Natural killer cell (primary cell): ENCODE measurements at regions not wholly inside any gene's neighbourhood (a gene's known extent, or its start where the extent isn't known, plus 50 kb on each side); places are given as distances from the start of the nearest gene placed in this dataset.

ENCODE experiments used
- ATAC-seq, 3 donors: fragments of 150-1000 bp in 2 of 3; fragments of 200-7000 bp in 1 of 3; cut with Tn5 transposase; 1 replicate in 1 of 3; 2 replicates in 2 of 3; pipeline ENCODE4 v1.10.0; 2021; ENCODE audit warnings: mild to moderate bottlenecking in 2 of 3, moderate library complexity in 2 of 3
- DNase-seq, 2 donors: peaks; one replicate each; pipeline versions ENCODE4 v3.0.0 to v3.0.0-alpha.2; 2013 to 2021; ENCODE audit warnings: mixed read lengths in 1 of 2
- H3K27ac ChIP-seq: one replicate; pipeline ENCODE4 v1.5.1; 2013; ENCODE audit warnings: mild to moderate bottlenecking, low read length
- H3K27me3 ChIP-seq: one replicate; pipeline ENCODE4 v1.6.1; 2013; ENCODE audit warnings: low read length; ENCODE audit not compliant: control insufficient read depth, insufficient read depth
- H3K36me3 ChIP-seq: one replicate; pipeline ENCODE4 v1.6.1; 2013; ENCODE audit warnings: low read length; ENCODE audit not compliant: control insufficient read depth, insufficient read depth
- H3K4me1 ChIP-seq: one replicate; pipeline ENCODE4 v1.6.1; 2013; ENCODE audit warnings: low read length; ENCODE audit not compliant: control insufficient read depth, insufficient read depth
- H3K4me3 ChIP-seq: one replicate; pipeline ENCODE4 v1.5.1; 2013; ENCODE audit warnings: low read length
- H3K9me3 ChIP-seq: one replicate; pipeline ENCODE4 v1.6.1; 2013; ENCODE audit warnings: low read length; ENCODE audit not compliant: control insufficient read depth, insufficient read depth
- H3K27ac Mint-ChIP-seq, 2 donors: one replicate each; pipeline ENCODE4 v1.8.0; 2022; ENCODE audit warnings: mild to moderate bottlenecking in 2 of 2, mixed read lengths in 2 of 2, moderate library complexity in 1 of 2
- H3K27me3 Mint-ChIP-seq, 2 donors: one replicate each; pipeline ENCODE4 v1.8.0; 2022; ENCODE audit warnings: low read depth in 2 of 2, mixed read lengths in 2 of 2
- H3K36me3 Mint-ChIP-seq: one replicate; pipeline ENCODE4 v1.8.0; 2022; ENCODE audit warnings: mixed read lengths
- H3K4me1 Mint-ChIP-seq, 2 donors: one replicate each; pipeline ENCODE4 v1.8.0; 2022; ENCODE audit warnings: mixed read lengths in 2 of 2
- H3K4me3 Mint-ChIP-seq: one replicate; pipeline ENCODE4 v1.8.0; 2022; ENCODE audit warnings: mild to moderate bottlenecking, moderate library complexity, mixed read lengths
- H3K9me3 Mint-ChIP-seq, 2 donors: one replicate each; pipeline ENCODE4 v1.8.0; 2022; ENCODE audit warnings: mixed read lengths in 2 of 2
- CTCF ChIP-seq: fragments of 200-600 bp; IDR thresholded peaks from one replicate; pipeline ENCODE4 v1.8.0; 2022; ENCODE audit warnings: antibody characterized with exemption
- WGBS: methylation state at CpG from one replicate; pipeline ENCODE4 v1.1.7; 2013; ENCODE audit warnings: missing lambda C conversion rate; ENCODE audit not compliant: insufficient coverage; 5-methylcytosine and 5-hydroxymethylcytosine counted together
- intact Hi-C: fragments of 100-400 bp; cut with micrococcal nuclease; formaldehyde crosslinking; loops from one replicate; pipeline ENCODE4 v1.14.2; 2022

GRCh38 chr6:90448836-90449235 is 138.0 kb downstream of the MAP3K7 start:
- WGBS = 96% methylated on average over 5 of the region's 5 CpGs
- Histone ChIP-seq H3K9me3 (no peaks in the 10 kb centered on the region), H3K27ac (no peak overlapping the region), H3K4me1 (no peaks in the 10 kb centered on the region), H3K27me3 (no peaks in the 10 kb centered on the region), H3K36me3 (no peaks in the 10 kb centered on the region), H3K4me3 (no peak overlapping the region)
- Mint-ChIP-seq H3K4me3 (no peak overlapping the region), H3K9me3 (no peaks in the 10 kb centered on the region), H3K27ac (no peak overlapping the region), H3K27me3 (peaks cover 0 to 3% of the 10 kb centered on the region in 2 donors), H3K4me1 (peaks cover 6 to 11% of the 10 kb centered on the region in 2 donors), H3K36me3 (no peaks in the 10 kb centered on the region)
- ATAC-seq (no peak), DNase-seq (no peak)
- intact Hi-C loops = no loop called here
- no peak for TF ChIP-seq CTCF

- H3K9me3 Mint-ChIP-seq = no peaks in the 10 kb centered on the region
- no peak overlapping the region for H3K27ac Mint-ChIP-seq
- TF ChIP-seq CTCF = no peak
- H3K4me3 Mint-ChIP-seq = no peak overlapping the region
- Histone ChIP-seq H3K36me3 (no peaks in the 10 kb centered on the region), H3K4me1 (no peaks in the 10 kb centered on the region), H3K27me3 (no peaks in the 10 kb centered on the region), H3K27ac (no peak overlapping the region), H3K4me3 (no peak overlapping the region), H3K9me3 (no peaks in the 10 kb centered on the region)
- H3K4me1 Mint-ChIP-seq = peaks cover 6 to 11% of the 10 kb centered on the region in 2 donors
- ATAC-seq (no peak), DNase-seq (no peak)
- intact Hi-C loops = no loop called here
- no CpG with 5 or more reads among the region's 2 CpGs for WGBS
- H3K36me3 Mint-ChIP-seq = no peaks in the 10 kb centered on the region
- peaks cover 0 to 3% of the 10 kb centered on the region in 2 donors for H3K27me3 Mint-ChIP-seq
Observed at GRCh38 chr6:90446164-90446563, 140.7 kb downstream of the MAP3K7 start.

GRCh38 chr6:90445533-90446108 is 141.3 kb downstream of the MAP3K7 start:
- no peaks in the 10 kb centered on the region for H3K9me3 ChIP-seq
- ATAC-seq (no peak), DNase-seq (no peak)
- Mint-ChIP-seq H3K27ac (no peak overlapping the region), H3K4me3 (no peak overlapping the region), H3K36me3 (no peaks in the 10 kb centered on the region), H3K9me3 (no peaks in the 10 kb centered on the region), H3K27me3 (peaks cover 0 to 3% of the 10 kb centered on the region in 2 donors), H3K4me1 (peaks cover 6 to 11% of the 10 kb centered on the region in 2 donors)
- no peaks in the 10 kb centered on the region for H3K4me1 ChIP-seq
- H3K4me3 ChIP-seq = no peak overlapping the region
- no peaks in the 10 kb centered on the region for H3K36me3 ChIP-seq
- 81% methylated on average over 2 of the region's 2 CpGs for WGBS
- H3K27ac ChIP-seq = no peak overlapping the region
- no peaks in the 10 kb centered on the region for H3K27me3 ChIP-seq
- intact Hi-C loops = no loop called here
- no peak for TF ChIP-seq CTCF

GRCh38 chr6:90444160-90444714 is 142.6 kb downstream of the MAP3K7 start:
- Histone ChIP-seq H3K36me3 (no peaks in the 10 kb centered on the region), H3K4me3 (no peak overlapping the region), H3K4me1 (no peaks in the 10 kb centered on the region), H3K27me3 (no peaks in the 10 kb centered on the region), H3K27ac (no peak overlapping the region), H3K9me3 (no peaks in the 10 kb centered on the region)
- whole genome bisulfite sequencing = 92% methylated on average over 8 of the region's 8 CpGs
- no peaks in the 10 kb centered on the region for H3K36me3 Mint-ChIP-seq
- intact Hi-C loops = no loop called here
- H3K4me3 Mint-ChIP-seq = no peak overlapping the region
- no peak for ATAC-seq
- no peak for TF ChIP-seq CTCF
- H3K9me3 Mint-ChIP-seq = no peaks in the 10 kb centered on the region
- H3K4me1 Mint-ChIP-seq = peaks cover 6 to 11% of the 10 kb centered on the region in 2 donors
- H3K27me3 Mint-ChIP-seq = peaks cover 0 to 4% of the 10 kb centered on the region in 2 donors
- no peak overlapping the region for H3K27ac Mint-ChIP-seq
- no peak for DNase-seq
